RKO (cell line): ENCODE measurements at regions not wholly inside any gene's neighbourhood (a gene's known extent, or its start where the extent isn't known, plus 50 kb on each side); places are given as distances from the start of the nearest gene placed in this dataset.

ENCODE experiments used
- DNase-seq: peaks from one replicate; pipeline ENCODE4 v3.0.0-alpha.2; 2016; ENCODE audit warnings: low spot score

- no peak for DNase-seq
Measured at GRCh38 chr13:111862836-111863815, 203.8 kb upstream of the SOX1 start.

- no peak for DNase-seq
Measured at GRCh38 chr13:111864566-111864965, 202.4 kb upstream of the SOX1 start.

GRCh38 chr13:111865046-111865445 lies 201.9 kb upstream of the SOX1 start:
- no peak for DNase-seq

GRCh38 chr13:111865826-111866225 lies 201.1 kb upstream of the SOX1 start:
- no peak for DNase-seq

GRCh38 chr13:111866731-111867245 lies 200.2 kb upstream of the SOX1 start:
- no peak for DNase-seq

GRCh38 chr13:111867657-111868056 lies 199.3 kb upstream of the SOX1 start:
- DNase-seq: no peak

- DNase-seq: no peak
Measured at GRCh38 chr13:111868716-111869115, 198.2 kb upstream of the SOX1 start.

- no peak for DNase-seq
Measured at GRCh38 chr13:111872475-111873150, 194.3 kb upstream of the SOX1 start.

- DNase-seq: no peak
Measured at GRCh38 chr13:111873676-111874178, 193.2 kb upstream of the SOX1 start.

GRCh38 chr13:111874981-111875380 lies 192.0 kb upstream of the SOX1 start:
- DNase-seq: no peak

GRCh38 chr13:111875915-111876314 lies 191.0 kb upstream of the SOX1 start:
- no peak for DNase-seq

GRCh38 chr13:111876506-111876905 lies 190.4 kb upstream of the SOX1 start:
- DNase-seq: no peak

GRCh38 chr13:111877906-111878305 lies 189.0 kb upstream of the SOX1 start:
- no peak for DNase-seq

GRCh38 chr13:111879719-111880118 lies 187.2 kb upstream of the SOX1 start:
- DNase-seq: no peak

- no peak for DNase-seq
Measured at GRCh38 chr13:111880185-111880584, 186.8 kb upstream of the SOX1 start.

GRCh38 chr13:111881700-111882099 lies 185.2 kb upstream of the SOX1 start:
- DNase-seq: no peak

GRCh38 chr13:111882351-111882750 lies 184.6 kb upstream of the SOX1 start:
- no peak for DNase-seq

GRCh38 chr13:111883571-111884343 lies 183.2 kb upstream of the SOX1 start:
- DNase-seq: no peak

- no peak for DNase-seq
Measured at GRCh38 chr13:111886217-111886945, 180.6 kb upstream of the SOX1 start.

- no peak for DNase-seq
Measured at GRCh38 chr13:111893071-111893606, 173.8 kb upstream of the SOX1 start.
